HG02798 (cell line): ENCODE measurements at regions not wholly inside any gene's neighbourhood (a gene's known extent, or its start where the extent isn't known, plus 50 kb on each side); places are given as distances from the start of the nearest gene placed in this dataset.
A peak's percentile ranks its signal among the peaks of the same experiment; 100 is the strongest.

Source experiments
- ATAC-seq: cut with Tn5 transposase; IDR thresholded peaks from one replicate; pipeline ENCODE4 v1.9.1; 2021; ENCODE audit warnings: mild to moderate bottlenecking; ENCODE audit not compliant: unreplicated experiment, poor library complexity

DNA sequence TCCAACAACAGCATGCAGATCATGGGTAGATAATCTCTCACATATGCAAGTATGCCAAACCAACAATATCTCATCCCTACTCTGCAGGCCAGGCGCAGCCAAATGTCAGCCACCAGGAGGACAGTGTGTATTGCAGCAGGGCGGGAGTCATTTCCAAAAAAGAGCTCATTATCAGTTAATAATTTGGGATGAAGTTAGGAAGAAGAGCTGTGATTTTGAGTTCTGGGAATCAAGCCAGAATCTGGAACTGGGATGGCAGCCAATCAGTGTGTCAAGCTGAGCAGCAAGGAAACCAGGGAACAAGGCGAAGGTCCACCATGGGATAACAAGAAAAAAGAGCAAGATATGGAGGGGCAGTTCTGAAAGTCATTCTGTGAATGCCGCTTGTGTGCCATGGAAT lies 88.2 kb upstream of the CAMK2D start:
- ATAC-seq = no peak

DNA sequence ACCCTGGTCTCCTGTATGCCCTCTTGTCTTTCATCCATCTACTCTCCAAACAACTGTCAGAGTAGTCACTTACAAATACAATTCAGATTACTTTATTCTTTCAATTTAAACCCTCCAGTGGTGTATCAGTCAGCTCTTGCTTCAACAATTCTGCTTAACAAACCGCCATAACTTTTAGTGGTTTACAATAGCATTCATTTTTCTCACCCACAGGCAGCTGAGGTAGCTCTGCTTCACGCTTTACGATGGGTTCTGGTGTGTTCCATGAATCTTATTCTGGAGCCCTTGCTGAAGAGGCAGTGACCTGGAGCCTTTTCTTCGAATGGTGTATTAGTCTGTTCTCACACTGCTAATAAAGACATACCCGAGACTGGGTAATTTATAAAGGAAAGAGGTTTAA lies 86.2 kb upstream of the CAMK2D start:
- no peak for ATAC-seq

GRCh38 chr4:113846433-113846832 lies 84.9 kb upstream of the CAMK2D start:
- no peak for ATAC-seq

GRCh38 chr4:113845138-113845537 lies 83.6 kb upstream of the CAMK2D start:
- no peak for ATAC-seq

DNA sequence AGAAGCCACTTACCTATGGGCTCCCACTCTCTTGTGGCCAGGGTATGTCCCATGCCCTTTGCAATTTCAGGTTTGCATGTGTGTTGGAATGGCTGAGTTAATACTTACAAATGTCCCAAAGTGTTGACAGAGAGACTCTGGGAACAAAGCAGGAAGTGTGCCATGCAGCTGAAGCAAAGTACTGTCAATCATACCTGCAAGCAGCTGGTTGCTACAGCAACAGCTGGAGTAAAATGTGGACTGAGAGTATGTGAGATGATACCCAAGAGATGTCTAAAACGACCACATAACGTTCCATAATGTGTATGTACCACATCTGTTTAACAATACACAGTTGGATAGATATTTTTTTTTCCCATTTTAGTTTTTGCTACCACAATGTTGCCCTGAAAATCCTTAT lies 82.8 kb upstream of the CAMK2D start:
- ATAC-seq = peak; percentile 60

- ATAC-seq = no peak
These were observed 79.3 kb upstream of the CAMK2D start for GRCh38 chr4:113840861-113841260.

DNA sequence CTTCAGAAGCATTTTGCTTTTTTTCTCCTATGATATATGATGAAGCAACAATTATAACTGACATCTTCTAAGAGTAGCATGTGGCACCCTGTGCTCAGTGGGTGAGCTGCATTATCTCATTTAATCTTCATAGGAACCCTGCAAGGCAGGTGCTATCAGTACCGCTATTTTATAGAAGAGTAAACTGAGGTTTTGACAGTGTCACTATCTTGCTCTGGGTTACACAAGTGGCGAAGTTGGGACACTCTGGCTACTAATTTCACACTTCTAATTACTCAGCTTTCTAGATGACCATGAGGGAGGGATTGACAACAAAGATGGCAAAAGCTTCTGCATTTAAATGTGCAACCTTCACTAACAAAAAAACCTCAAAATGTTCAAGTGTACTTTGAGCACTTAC lies 76.9 kb upstream of the CAMK2D start:
- no peak for ATAC-seq

DNA sequence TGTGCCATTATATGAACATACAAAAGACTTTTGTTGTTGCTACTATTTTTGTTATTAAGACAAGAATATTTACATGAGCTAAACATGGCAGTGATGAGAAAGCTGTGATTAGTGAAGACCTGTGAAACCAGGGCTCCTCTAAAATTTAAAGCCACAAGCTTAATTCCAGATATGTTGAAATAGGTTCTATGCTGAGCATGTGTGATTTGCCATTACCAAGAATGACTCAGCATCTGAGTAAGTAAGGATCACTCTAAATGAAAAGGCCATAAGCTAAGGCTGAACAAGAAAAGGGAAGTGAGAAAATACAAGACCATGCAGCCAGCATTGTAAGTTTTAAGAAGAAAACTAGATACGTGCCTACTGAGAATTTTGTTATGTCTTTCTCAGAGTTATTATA lies 75.9 kb upstream of the CAMK2D start:
- ATAC-seq = peak; percentile 100

DNA sequence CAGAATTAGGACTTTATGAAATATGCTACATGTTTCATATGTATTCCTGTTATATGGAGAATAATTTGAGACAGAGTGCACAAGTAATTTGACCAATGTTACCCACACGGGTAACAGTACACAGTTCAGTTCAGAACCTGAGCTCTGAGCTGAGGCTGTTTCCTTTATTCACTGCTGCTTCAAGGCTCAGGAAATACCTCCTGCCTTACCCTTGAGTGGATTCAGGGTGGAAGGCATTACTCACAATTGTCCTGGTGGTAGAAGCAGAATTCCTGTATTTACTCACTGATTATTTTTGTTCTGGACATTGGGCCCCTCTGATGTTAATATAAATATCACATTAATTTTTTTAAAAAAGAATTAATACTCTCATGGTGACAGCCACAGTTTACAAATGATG lies 73.5 kb upstream of the CAMK2D start:
- no peak for ATAC-seq

GRCh38 chr4:113834298-113834697 lies 72.8 kb upstream of the CAMK2D start:
- ATAC-seq = no peak

GRCh38 chr4:113832803-113833202 lies 71.3 kb upstream of the CAMK2D start:
- ATAC-seq = no peak

GRCh38 chr4:113831457-113831856 lies 69.9 kb upstream of the CAMK2D start:
- ATAC-seq = no peak

GRCh38 chr4:113828702-113829101 lies 67.2 kb upstream of the CAMK2D start:
- ATAC-seq = no peak

GRCh38 chr4:113827285-113827684 lies 65.7 kb upstream of the CAMK2D start:
- no peak for ATAC-seq

- no peak for ATAC-seq
These were observed 64.9 kb upstream of the CAMK2D start for GRCh38 chr4:113826421-113826820.

DNA sequence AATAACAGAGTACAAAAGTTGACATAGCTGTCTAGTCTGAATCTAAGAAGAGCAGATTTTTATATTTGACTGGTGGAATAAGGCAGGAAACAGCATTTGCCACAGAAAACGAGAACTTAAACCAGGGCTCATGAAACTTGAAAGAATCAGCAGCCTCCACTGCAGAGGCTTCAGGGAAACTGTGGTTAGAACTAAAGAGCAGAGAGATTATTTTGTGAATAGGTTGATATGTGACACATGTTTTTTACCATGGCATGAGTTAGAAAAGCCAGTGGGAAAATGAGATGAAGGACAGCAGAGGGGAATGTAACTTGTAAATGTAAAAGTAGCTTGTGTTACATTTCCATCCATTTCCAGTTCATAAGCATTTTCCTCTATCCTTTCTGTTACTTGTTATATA lies 63.7 kb upstream of the CAMK2D start:
- peak; percentile 70 for ATAC-seq

GRCh38 chr4:113824396-113824795 lies 62.9 kb upstream of the CAMK2D start:
- ATAC-seq = no peak

DNA sequence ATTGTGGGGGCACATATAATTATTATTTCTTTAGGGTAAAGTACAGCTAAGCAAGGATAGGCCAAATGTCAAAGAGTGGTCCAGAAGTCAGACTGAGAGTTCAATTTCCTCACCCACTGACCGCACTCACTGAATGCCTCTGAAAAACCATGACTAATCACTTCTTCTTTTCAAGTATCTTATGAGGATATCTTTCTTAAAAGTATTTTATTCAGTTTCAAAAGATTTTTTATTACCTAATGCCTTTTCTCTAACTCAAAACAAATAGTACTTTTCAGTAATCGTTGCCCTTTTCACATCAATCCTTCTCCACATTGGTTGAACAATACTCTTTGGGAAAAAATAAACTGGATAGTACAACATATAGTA lies 61.7 kb upstream of the CAMK2D start:
- ATAC-seq = peak; percentile 76

GRCh38 chr4:113822555-113823290 lies 61.2 kb upstream of the CAMK2D start:
- ATAC-seq = peak; percentile 82

- no peak for ATAC-seq
These were observed 60.3 kb upstream of the CAMK2D start for GRCh38 chr4:113821856-113822255.

DNA sequence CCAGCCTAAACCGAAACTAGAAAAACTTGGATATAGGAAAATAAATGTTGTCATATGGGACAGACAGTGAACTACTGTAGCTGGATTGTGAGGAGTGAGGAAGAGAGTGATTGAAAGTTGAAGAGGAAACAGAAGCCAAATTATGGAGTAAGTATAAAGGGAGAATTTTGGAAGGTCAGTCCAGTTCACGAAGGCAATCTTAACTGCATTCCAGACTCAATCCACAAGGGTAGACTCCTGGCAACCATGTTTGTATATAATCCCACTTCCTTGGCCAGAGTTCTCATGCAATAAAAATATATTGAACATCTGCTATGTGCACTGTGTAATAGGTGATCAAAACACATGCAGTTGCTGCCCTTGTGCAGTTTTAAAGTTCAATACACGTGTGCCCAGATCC lies 58.6 kb upstream of the CAMK2D start:
- no peak for ATAC-seq

GRCh38 chr4:113815826-113816225 lies 54.3 kb upstream of the CAMK2D start:
- ATAC-seq = no peak

DNA sequence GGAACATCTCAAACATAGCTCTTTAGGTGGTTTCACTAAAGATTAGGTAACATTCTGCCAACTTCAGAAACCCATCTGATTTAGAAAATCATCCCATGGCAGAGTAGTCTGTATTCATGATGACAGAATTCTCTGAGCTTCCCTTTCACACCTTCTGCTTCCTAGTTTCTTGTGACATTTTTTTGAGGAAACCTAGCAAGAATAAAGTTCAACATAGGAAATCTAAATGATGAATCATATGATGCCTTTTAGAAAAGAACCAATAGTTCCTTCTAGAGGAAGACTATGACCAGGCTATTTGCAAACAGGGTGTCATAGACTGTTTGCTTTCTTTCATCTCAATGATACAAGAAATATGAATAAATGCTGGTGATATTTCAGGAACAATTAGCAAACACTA lies 49.8 kb upstream of the CAMK2D start:
- no peak for ATAC-seq
